ENCODE measurements at regions not wholly inside any gene's neighbourhood (a gene's known extent, or its start where the extent isn't known, plus 50 kb on each side); places are given as distances from the start of the nearest gene placed in this dataset.

DNA sequence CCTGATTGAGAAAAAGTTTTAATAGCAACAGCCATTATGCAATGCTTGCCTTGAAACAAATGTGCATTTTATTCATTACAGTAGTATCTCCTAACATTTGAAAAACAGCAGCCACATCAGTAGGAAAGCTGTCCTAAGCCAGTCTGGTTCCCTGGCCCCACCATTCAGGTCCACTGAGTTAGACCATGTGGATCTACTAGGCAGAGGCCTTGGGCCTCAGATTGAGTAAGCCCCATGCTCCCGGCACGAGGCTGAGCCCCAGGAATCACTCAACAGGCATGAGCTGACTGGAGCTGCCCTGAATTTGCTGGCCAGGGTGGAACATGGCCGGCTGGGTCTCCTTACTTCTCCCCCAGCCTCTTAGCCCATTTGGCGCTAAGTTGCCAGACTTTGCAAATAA is 103.4 kb downstream of the ZFP36L2 start:
- H3K9me3 ChIP-seq = peaks cover 4% of the 10 kb centered on the region
- H3K4me1 ChIP-seq (ENCODE audit: low read depth) = peaks cover 5% of the 10 kb centered on the region
- no peaks in the 10 kb centered on the region for H3K36me3 ChIP-seq (ENCODE audit: low read depth)
- no peak for TF ChIP-seq CTCF (IDR thresholded peaks at IDR 0.05)
- DNase-seq (peak in 1 of 3 donors; percentile 20), ATAC-seq (no peak)
- intact Hi-C loops (cut with DNase I, micrococcal nuclease) = no loop called here
- no peak overlapping the region for H3K4me3 ChIP-seq

- no peak overlapping the region for H3K4me3 ChIP-seq
- H3K9me3 ChIP-seq = peaks cover 4% of the 10 kb centered on the region
- DNase-seq = peak in 1 of 3 donors; percentile 9
- intact Hi-C loops (cut with DNase I, micrococcal nuclease) = no loop called here
- H3K4me1 ChIP-seq (ENCODE audit: low read depth) = no peaks in the 10 kb centered on the region
- TF ChIP-seq CTCF (IDR thresholded peaks at IDR 0.05) = no peak
- ATAC-seq = no peak
- no peaks in the 10 kb centered on the region for H3K36me3 ChIP-seq (ENCODE audit: low read depth)
These were observed 104.7 kb downstream of the ZFP36L2 start for GRCh38 chr2:43121580-43122314.

GRCh38 chr2:43119303-43119702 is 107.1 kb downstream of the ZFP36L2 start:
- intact Hi-C loops (cut with DNase I, micrococcal nuclease) = no loop called here
- H3K36me3 ChIP-seq (ENCODE audit: low read depth) = no peaks in the 10 kb centered on the region
- ATAC-seq (no peak), DNase-seq (no peak)
- H3K9me3 ChIP-seq = peaks cover 4% of the 10 kb centered on the region
- H3K4me3 ChIP-seq = no peak overlapping the region
- TF ChIP-seq CTCF (IDR thresholded peaks at IDR 0.05) = no peak
- peaks cover 3% of the 10 kb centered on the region for H3K4me1 ChIP-seq (ENCODE audit: low read depth)

GRCh38 chr2:43117521-43118143 is 108.8 kb downstream of the ZFP36L2 start:
- ATAC-seq (no peak), DNase-seq (no peak)
- H3K4me3 ChIP-seq = no peak overlapping the region
- intact Hi-C loops (cut with DNase I, micrococcal nuclease) = no loop called here
- peaks cover 6% of the 10 kb centered on the region for H3K4me1 ChIP-seq (ENCODE audit: low read depth)
- H3K36me3 ChIP-seq (ENCODE audit: low read depth) = no peaks in the 10 kb centered on the region
- H3K9me3 ChIP-seq = peaks cover 4% of the 10 kb centered on the region
- no peak for TF ChIP-seq CTCF (IDR thresholded peaks at IDR 0.05)

DNA sequence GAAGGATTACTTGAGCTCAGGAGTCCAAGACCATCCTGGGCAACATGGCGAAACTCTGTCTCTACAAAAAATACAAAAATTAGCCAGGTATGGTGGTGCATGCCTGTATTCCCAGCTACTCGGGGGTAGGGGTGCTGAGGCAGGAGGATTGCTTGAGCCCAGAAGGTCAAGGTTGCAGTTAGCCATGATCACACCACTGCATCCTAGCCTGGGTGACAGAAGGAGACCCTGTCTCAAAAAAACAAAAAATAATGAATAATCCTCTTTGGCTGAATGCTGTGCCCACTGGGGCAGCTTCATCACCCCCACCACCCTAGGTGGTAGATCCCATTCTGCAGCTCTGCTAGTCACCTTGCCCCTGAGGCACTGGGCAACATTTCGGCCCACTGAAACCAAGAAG is 109.4 kb downstream of the ZFP36L2 start:
- Histone ChIP-seq H3K9me3 (peaks cover 4% of the 10 kb centered on the region), H3K4me3 (no peak overlapping the region), H3K36me3 (ENCODE audit: low read depth) (no peaks in the 10 kb centered on the region), H3K4me1 (ENCODE audit: low read depth) (peaks cover 6% of the 10 kb centered on the region)
- ATAC-seq = no peak
- intact Hi-C loops (cut with DNase I, micrococcal nuclease) = no loop called here
- no peak for DNase-seq
- TF ChIP-seq CTCF (IDR thresholded peaks at IDR 0.05) = no peak
